Endodermal cell (in vitro differentiated cells): ENCODE measurements at regions not wholly inside any gene's neighbourhood (a gene's known extent, or its start where the extent isn't known, plus 50 kb on each side); places are given as distances from the start of the nearest gene placed in this dataset.

Experiments
- DNase-seq: peaks from one replicate; pipeline ENCODE4 v3.0.0-alpha.2; 2017
- H3K27ac ChIP-seq: 2 replicates; pipeline ENCODE4 v1.5.1; 2013; ENCODE audit warnings: mild to moderate bottlenecking, low read depth, low read length, moderate library complexity
- H3K27me3 ChIP-seq: 2 replicates; pipeline ENCODE4 v1.6.1; 2013; ENCODE audit warnings: mild to moderate bottlenecking, low read length, moderate library complexity; ENCODE audit not compliant: insufficient read depth, control insufficient read depth, poor library complexity, severe bottlenecking
- H3K36me3 ChIP-seq: 2 replicates; pipeline ENCODE4 v1.7.0; 2013; ENCODE audit warnings: mild to moderate bottlenecking, low read length, moderate library complexity; ENCODE audit not compliant: control insufficient read depth, insufficient read depth
- H3K4me1 ChIP-seq: one replicate; pipeline ENCODE4 v1.7.0; 2013; ENCODE audit warnings: low read length; ENCODE audit not compliant: control insufficient read depth, insufficient read depth
- H3K4me3 ChIP-seq: 2 replicates; pipeline ENCODE4 v1.5.1; 2013; ENCODE audit warnings: mild to moderate bottlenecking, low read length, moderate library complexity
- H3K9ac ChIP-seq: 2 replicates; pipeline ENCODE4 v1.6.1; 2013; ENCODE audit warnings: mild to moderate bottlenecking, low read length, moderate library complexity; ENCODE audit not compliant: poor library complexity, severe bottlenecking; ENCODE audit errors: extremely low read depth
- H3K9me3 ChIP-seq: 2 replicates; pipeline ENCODE4 v1.6.1; 2013; ENCODE audit warnings: mild to moderate bottlenecking, low read length, moderate library complexity; ENCODE audit not compliant: control insufficient read depth
- H3K27ac Mint-ChIP-seq: 2 replicates; pipeline ENCODE4 v1.8.0; 2020; ENCODE audit warnings: mixed read lengths
- H3K27me3 Mint-ChIP-seq: 2 replicates; pipeline ENCODE4 v1.8.0; 2021; ENCODE audit warnings: mild to moderate bottlenecking, mixed read lengths; ENCODE audit not compliant: insufficient read depth
- H3K36me3 Mint-ChIP-seq: 2 replicates; pipeline ENCODE4 v1.8.0; 2020; ENCODE audit warnings: low read depth, mixed read lengths
- H3K4me1 Mint-ChIP-seq: 2 replicates; pipeline ENCODE4 v1.8.0; 2020; ENCODE audit warnings: mixed read lengths
- H3K4me3 Mint-ChIP-seq: 2 replicates; pipeline ENCODE4 v1.8.0; 2020; ENCODE audit warnings: mild to moderate bottlenecking, moderate library complexity, mixed read lengths
- H3K9me3 Mint-ChIP-seq: 2 replicates; pipeline ENCODE4 v1.8.0; 2020; ENCODE audit warnings: mild to moderate bottlenecking, mixed read lengths
- CTCF ChIP-seq: fragments of 200-600 bp; sonication (generic); conservative IDR thresholded peaks from 2 replicates; pipeline ENCODE4 v1.5.0; 2021; ENCODE audit warnings: antibody characterized with exemption, mild to moderate bottlenecking
- WGBS, 2 experiments: methylation state at CpG; one replicate each; pipeline versions ENCODE4 v1.1.5 to v1.1.7; 2013; ENCODE audit warnings: missing lambda C conversion rate in 2 of 2, mixed read lengths in 1 of 2; ENCODE audit not compliant: insufficient coverage in 1 of 2, insufficient read length in 1 of 2; 5-methylcytosine and 5-hydroxymethylcytosine counted together

GRCh38 chr1:96361961-96362360, 359.6 kb upstream of the PTBP2 start:
- Histone ChIP-seq H3K4me3 (no peak overlapping the region), H3K9ac (no peak overlapping the region), H3K27me3 (no peaks in the 10 kb centered on the region), H3K9me3 (no peaks in the 10 kb centered on the region), H3K36me3 (no peaks in the 10 kb centered on the region), H3K27ac (no peak overlapping the region), H3K4me1 (peaks cover 6% of the 10 kb centered on the region)
- DNase-seq = no peak
- Mint-ChIP-seq H3K27me3 (no peaks in the 10 kb centered on the region), H3K36me3 (no peaks in the 10 kb centered on the region), H3K4me1 (peaks cover 9% of the 10 kb centered on the region), H3K9me3 (no peaks in the 10 kb centered on the region), H3K4me3 (no peak overlapping the region), H3K27ac (no peak overlapping the region)
- TF ChIP-seq CTCF = no peak

- H3K27me3 ChIP-seq = no peaks in the 10 kb centered on the region
- Mint-ChIP-seq H3K9me3 (no peaks in the 10 kb centered on the region), H3K36me3 (no peaks in the 10 kb centered on the region), H3K27ac (no peak overlapping the region), H3K27me3 (no peaks in the 10 kb centered on the region), H3K4me1 (peaks cover 9% of the 10 kb centered on the region), H3K4me3 (no peak overlapping the region)
- no peak for DNase-seq
- TF ChIP-seq CTCF = no peak
- H3K4me3 ChIP-seq = no peak overlapping the region
- H3K36me3 ChIP-seq = no peaks in the 10 kb centered on the region
- no peak overlapping the region for H3K27ac ChIP-seq
- H3K9me3 ChIP-seq = no peaks in the 10 kb centered on the region
- peaks cover 6% of the 10 kb centered on the region for H3K4me1 ChIP-seq
- no peak overlapping the region for H3K9ac ChIP-seq
Observed at GRCh38 chr1:96362623-96363022, 359.0 kb upstream of the PTBP2 start.

GRCh38 chr1:96363826-96364225, 357.8 kb upstream of the PTBP2 start:
- no peak overlapping the region for H3K4me3 Mint-ChIP-seq
- no peak overlapping the region for H3K27ac Mint-ChIP-seq

More at GRCh38 chr1:96363826-96364225, 357.8 kb upstream of the PTBP2 start:
- 96 to 100% methylated on average over 2 of the region's 2 CpGs for WGBS, 2 experiments
- Mint-ChIP-seq H3K27me3 (no peaks in the 10 kb centered on the region), H3K9me3 (no peaks in the 10 kb centered on the region), H3K4me1 (peaks cover 9% of the 10 kb centered on the region), H3K36me3 (no peaks in the 10 kb centered on the region)
- Histone ChIP-seq H3K9ac (no peak overlapping the region), H3K36me3 (no peaks in the 10 kb centered on the region), H3K4me1 (peaks cover 6% of the 10 kb centered on the region), H3K27ac (no peak overlapping the region), H3K4me3 (no peak overlapping the region), H3K9me3 (no peaks in the 10 kb centered on the region), H3K27me3 (no peaks in the 10 kb centered on the region)
- no peak for TF ChIP-seq CTCF
- DNase-seq = no peak
